Loucy (cell line): ENCODE measurements at regions not wholly inside any gene's neighbourhood (a gene's known extent, or its start where the extent isn't known, plus 50 kb on each side); places are given as distances from the start of the nearest gene placed in this dataset.

Source experiments
- EZH2phosphoT487 ChIP-seq: fragments of 200-600 bp; IDR thresholded peaks from 2 replicates; pipeline ENCODE4 v1.6.1; 2018; ENCODE audit warnings: antibody characterized with exemption, mild to moderate bottlenecking, moderate library complexity, borderline replicate concordance
- TF ChIP-seq, protein P1 (sequence below): fragments of 200-600 bp; sonication (generic); conservative IDR thresholded peaks from 2 replicates; pipeline ENCODE4 v1.5.1; 2014; ENCODE audit warnings: mild to moderate bottlenecking, antibody characterized with exemption, low read length

GRCh38 chr9:17978773-17979172, 399.9 kb downstream of the SH3GL2 start:
- no peak for TF ChIP-seq EZH2phosphoT487
- TF ChIP-seq, protein P1, sequence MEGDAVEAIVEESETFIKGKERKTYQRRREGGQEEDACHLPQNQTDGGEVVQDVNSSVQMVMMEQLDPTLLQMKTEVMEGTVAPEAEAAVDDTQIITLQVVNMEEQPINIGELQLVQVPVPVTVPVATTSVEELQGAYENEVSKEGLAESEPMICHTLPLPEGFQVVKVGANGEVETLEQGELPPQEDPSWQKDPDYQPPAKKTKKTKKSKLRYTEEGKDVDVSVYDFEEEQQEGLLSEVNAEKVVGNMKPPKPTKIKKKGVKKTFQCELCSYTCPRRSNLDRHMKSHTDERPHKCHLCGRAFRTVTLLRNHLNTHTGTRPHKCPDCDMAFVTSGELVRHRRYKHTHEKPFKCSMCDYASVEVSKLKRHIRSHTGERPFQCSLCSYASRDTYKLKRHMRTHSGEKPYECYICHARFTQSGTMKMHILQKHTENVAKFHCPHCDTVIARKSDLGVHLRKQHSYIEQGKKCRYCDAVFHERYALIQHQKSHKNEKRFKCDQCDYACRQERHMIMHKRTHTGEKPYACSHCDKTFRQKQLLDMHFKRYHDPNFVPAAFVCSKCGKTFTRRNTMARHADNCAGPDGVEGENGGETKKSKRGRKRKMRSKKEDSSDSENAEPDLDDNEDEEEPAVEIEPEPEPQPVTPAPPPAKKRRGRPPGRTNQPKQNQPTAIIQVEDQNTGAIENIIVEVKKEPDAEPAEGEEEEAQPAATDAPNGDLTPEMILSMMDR = no peak
